Heart left ventricle (tissue), 16 donors: ENCODE measurements at regions not wholly inside any gene's neighbourhood (a gene's known extent, or its start where the extent isn't known, plus 50 kb on each side); places are given as distances from the start of the nearest gene placed in this dataset.
"Not testable (repeated sequence)": the region's sequence is repeated elsewhere in the genome, so short reads cannot be mapped to it uniquely, and the experiment has no call there.

Experiments
- ATAC-seq, 4 donors: fragments of 200-7000 bp; cut with Tn5 transposase; one replicate each; pipeline ENCODE4 v1.9.1; 2020 to 2022; ENCODE audit warnings: moderate library complexity in 4 of 4, mild to moderate bottlenecking in 3 of 4, moderate number of reproducible peaks in 1 of 4
- DNase-seq, 5 donors: peaks; one replicate each; pipeline ENCODE4 v3.0.0-alpha.2; 2020
- H3K27ac ChIP-seq, 12 donors: fragments of 200-600 bp; sonication (generic) in 4 of 12; one replicate each; pipeline versions ENCODE4 v1.5.0 to v1.8.0; 2016 to 2022; ENCODE audit warnings: mild to moderate bottlenecking in 2 of 12
- H3K27me3 ChIP-seq, 9 donors: fragments of 200-600 bp; sonication (generic) in 2 of 9; one replicate each; pipeline versions ENCODE4 v1.5.1 to v1.8.0; 2016 to 2022; ENCODE audit warnings: mild to moderate bottlenecking in 3 of 9
- H3K36me3 ChIP-seq, 9 donors: fragments of 200-600 bp; sonication (generic) in 2 of 9; one replicate each; pipeline versions ENCODE4 v1.5.0 to v1.8.0; 2018 to 2022; ENCODE audit warnings: mild to moderate bottlenecking in 2 of 9
- H3K4me1 ChIP-seq, 12 donors: fragments of 200-600 bp; sonication (generic) in 4 of 12; one replicate each; pipeline versions ENCODE4 v1.5.0 to v1.8.0; 2016 to 2022; ENCODE audit warnings: mild to moderate bottlenecking in 3 of 12
- H3K4me3 ChIP-seq, 12 donors: fragments of 200-600 bp; sonication (generic) in 4 of 12; one replicate each; pipeline versions ENCODE4 v1.5.0 to v1.8.0; 2017 to 2022; ENCODE audit warnings: mild to moderate bottlenecking in 9 of 12, moderate library complexity in 4 of 12
- H3K9me3 ChIP-seq, 12 donors: fragments of 200-600 bp; sonication (generic) in 4 of 12; one replicate each; pipeline versions ENCODE4 v1.5.0 to v1.8.0; 2016 to 2022; ENCODE audit warnings: mild to moderate bottlenecking in 1 of 12
- POLR2A ChIP-seq, 2 donors: fragments of 450-650 bp; IDR thresholded peaks; one replicate each; pipeline ENCODE4 v1.6.1; 2017; ENCODE audit warnings: antibody characterized with exemption in 2 of 2, mild to moderate bottlenecking in 2 of 2, moderate library complexity in 2 of 2
- WGBS, 4 donors: extraction: QIAGEN DNeasy Blood & Tissue Kit in 2 of 4; methylation state at CpG; one replicate each; pipeline versions ENCODE4 v1.1.5 to v1.1.7; 2013 to 2018; 5-methylcytosine and 5-hydroxymethylcytosine counted together
- intact Hi-C, 10 donors: fragments of 100-400 bp; cut with DNase I; formaldehyde crosslinking; loops; one replicate each; pipeline versions ENCODE4 v1.11.1 to v1.14.2; 2022
- TF ChIP-seq, protein P1 (sequence below), 12 donors: fragments of 200-600 bp; sonication (generic) in 4 of 12; IDR thresholded peaks; one replicate each; pipeline versions ENCODE4 v1.5.0 to v1.8.0; 2018 to 2022; ENCODE audit warnings: antibody characterized with exemption in 12 of 12, mild to moderate bottlenecking in 5 of 12
- donor health status: ischemic (EF 13 %, LVEDD 7.1; RV severe dilation, severe dysfunction).
- donor health status: healthy with polysubstance abuse.
- donor health status: DM: no; HTN: yes; CAD: no.
- donor health status: DM: no; HTN: no; CAD: no.
- donor health status: ischemic (EF 25% LVEDD 6.9; RV normal size, moderate dysfunction).
- donor health status: ischemic (EF 25% LVEDD 5.7; RV mildly dilated, moderate dysfunction).
- donor health status: healthy.
- donor health status: DM: yes; HTN: yes; CAD: no.
- donor health status: ischemic (EF 35%, LVEDD 5.7; RV mildly dilated, moderate dysfunction).
- donor health status: nonischemic (EF 11% LVEDD 7.7; RV severe dilation, severe dysfunction).
- donor health status: DM: yes; HTN: yes; CAD: no.
- donor health status: PGD.
- donor health status: ischemic (EF 29% LVEDD 5.4; RV normal size, mild dysfunction).
- donor health status: nonischemic (EF 23%, LVEDD 6.1; RV moderate dilation, normal function).

DNA sequence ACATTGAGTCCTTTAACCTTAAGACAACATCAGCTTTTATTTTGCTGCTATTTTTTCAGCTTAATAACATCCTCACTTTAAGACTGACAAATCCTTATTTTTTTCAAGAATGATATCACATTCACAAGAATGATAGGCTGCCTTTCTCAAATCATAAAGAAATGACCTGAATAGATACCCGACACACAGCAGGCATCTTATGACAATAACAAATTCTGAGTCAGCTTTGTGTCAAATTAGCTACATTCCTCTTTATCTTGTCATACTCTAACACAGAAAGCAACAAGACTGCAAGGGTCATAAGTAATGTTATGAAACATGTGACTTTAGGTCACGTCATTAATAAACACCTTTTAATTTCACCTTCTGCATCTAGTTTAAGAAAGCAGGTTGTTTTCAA is 2387.6 kb downstream of the PCDH7 start:
- no peak for TF ChIP-seq POLR2A (IDR thresholded peaks at IDR 0.05)
- TF ChIP-seq, protein P1, sequence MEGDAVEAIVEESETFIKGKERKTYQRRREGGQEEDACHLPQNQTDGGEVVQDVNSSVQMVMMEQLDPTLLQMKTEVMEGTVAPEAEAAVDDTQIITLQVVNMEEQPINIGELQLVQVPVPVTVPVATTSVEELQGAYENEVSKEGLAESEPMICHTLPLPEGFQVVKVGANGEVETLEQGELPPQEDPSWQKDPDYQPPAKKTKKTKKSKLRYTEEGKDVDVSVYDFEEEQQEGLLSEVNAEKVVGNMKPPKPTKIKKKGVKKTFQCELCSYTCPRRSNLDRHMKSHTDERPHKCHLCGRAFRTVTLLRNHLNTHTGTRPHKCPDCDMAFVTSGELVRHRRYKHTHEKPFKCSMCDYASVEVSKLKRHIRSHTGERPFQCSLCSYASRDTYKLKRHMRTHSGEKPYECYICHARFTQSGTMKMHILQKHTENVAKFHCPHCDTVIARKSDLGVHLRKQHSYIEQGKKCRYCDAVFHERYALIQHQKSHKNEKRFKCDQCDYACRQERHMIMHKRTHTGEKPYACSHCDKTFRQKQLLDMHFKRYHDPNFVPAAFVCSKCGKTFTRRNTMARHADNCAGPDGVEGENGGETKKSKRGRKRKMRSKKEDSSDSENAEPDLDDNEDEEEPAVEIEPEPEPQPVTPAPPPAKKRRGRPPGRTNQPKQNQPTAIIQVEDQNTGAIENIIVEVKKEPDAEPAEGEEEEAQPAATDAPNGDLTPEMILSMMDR (IDR thresholded peaks at IDR 0.05): no peak
- Histone ChIP-seq H3K27ac (no peak overlapping the region), H3K36me3 (no peaks in the 10 kb centered on the region), H3K4me3 (no peak overlapping the region), H3K9me3 (no peaks in the 10 kb centered on the region), H3K27me3 (no peaks in the 10 kb centered on the region), H3K4me1 (no peaks in the 10 kb centered on the region)
- DNase-seq: no peak
- WGBS, 4 donors: 77 to 86% (median 84%) methylated on average over 2 of the region's 2 CpGs
- ATAC-seq: no peak
- intact Hi-C loops: no loop called here

DNA sequence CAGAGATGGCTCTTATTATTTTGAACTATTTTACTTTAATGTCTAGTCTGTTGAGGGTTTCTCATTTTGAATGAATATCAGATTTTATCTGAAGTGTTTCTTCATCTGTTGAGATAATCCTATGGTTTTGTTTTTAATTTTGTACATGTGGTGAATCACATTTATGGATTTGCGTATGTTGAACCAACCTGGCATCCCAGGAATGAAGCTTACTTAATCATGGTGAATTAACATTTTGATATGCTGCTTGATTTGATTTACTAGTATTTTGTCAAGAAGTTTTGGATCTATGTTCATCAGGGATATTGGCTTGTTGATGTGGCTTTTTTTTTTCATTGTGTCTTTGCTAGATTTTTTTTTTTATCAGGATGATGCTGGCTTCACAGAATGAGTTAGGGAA is 2390.9 kb downstream of the PCDH7 start:
- DNase-seq: no peak

DNA sequence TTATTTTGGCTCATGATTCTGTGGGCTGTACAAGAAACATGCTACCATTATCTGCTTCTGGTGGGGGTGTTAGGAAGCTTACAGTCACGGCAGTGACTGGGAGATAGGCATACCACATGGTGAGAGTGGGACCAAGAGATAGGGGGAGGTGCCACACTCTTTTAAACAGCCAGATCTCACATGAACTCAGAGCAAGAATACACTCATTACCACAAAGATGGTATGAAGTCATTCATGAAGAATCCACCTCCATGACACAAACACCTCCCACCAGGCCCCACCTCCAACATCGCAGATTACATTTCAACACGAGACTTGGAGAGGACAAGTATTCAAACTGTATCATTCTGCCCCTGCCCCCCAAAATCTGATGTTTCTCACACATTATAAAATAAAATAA is 2396.7 kb downstream of the PCDH7 start:
- Histone ChIP-seq H3K4me1 (no peaks in the 10 kb centered on the region), H3K27me3 (no peaks in the 10 kb centered on the region), H3K27ac (no peak overlapping the region), H3K4me3 (no peak overlapping the region), H3K36me3 (no peaks in the 10 kb centered on the region), H3K9me3 (peaks cover 0 to 4% (median 0%) of the 10 kb centered on the region in 12 donors)
- ATAC-seq (no peak), DNase-seq (no peak)
- intact Hi-C loops: no loop called here
- 55 to 75% (median 70%) methylated on average over 3 of the region's 3 CpGs for WGBS, 4 donors
- TF ChIP-seq, protein P1 (IDR thresholded peaks at IDR 0.05): no peak
- no peak for TF ChIP-seq POLR2A (IDR thresholded peaks at IDR 0.05)

More for the DNA sequence above, 2390.9 kb downstream of the PCDH7 start:
- Histone ChIP-seq H3K4me3 (no peak overlapping the region), H3K27ac (no peak overlapping the region), H3K27me3 (no peaks in the 10 kb centered on the region), H3K9me3 (peaks cover 0 to 4% (median 0%) of the 10 kb centered on the region in 12 donors), H3K36me3 (no peaks in the 10 kb centered on the region), H3K4me1 (no peaks in the 10 kb centered on the region)
- TF ChIP-seq, protein P1 (IDR thresholded peaks at IDR 0.05): no peak
- no peak for TF ChIP-seq POLR2A (IDR thresholded peaks at IDR 0.05)
- no peak for ATAC-seq
- 89 to 93% (median 92%) methylated on average over 1 of the region's 1 CpG for WGBS, 4 donors
- intact Hi-C loops: no loop called here

DNA sequence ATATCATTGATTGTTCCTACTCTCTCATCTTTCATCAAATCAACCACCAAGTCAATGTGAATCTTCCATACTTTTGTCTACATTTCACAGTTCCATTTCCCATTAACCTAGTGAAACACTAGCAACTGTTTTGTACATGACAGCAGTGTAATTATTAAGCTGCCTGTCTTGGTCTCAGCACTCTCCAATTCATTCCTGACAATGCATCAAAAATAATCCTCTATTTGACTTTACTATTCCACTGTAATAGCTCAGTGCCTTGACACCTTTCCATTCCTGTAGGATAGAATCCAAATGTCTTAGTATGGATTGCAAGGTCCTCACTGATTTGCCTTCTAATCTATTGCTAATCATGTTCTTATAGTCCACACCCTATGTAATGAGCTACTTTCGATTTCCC is 2405.8 kb downstream of the PCDH7 start:
- Histone ChIP-seq H3K36me3 (no peaks in the 10 kb centered on the region), H3K9me3 (peaks cover 0 to 1% (median 0%) of the 10 kb centered on the region in 12 donors), H3K4me1 (no peaks in the 10 kb centered on the region), H3K27me3 (no peaks in the 10 kb centered on the region), H3K27ac (no peak overlapping the region), H3K4me3 (no peak overlapping the region)
- TF ChIP-seq, protein P1 (IDR thresholded peaks at IDR 0.05): no peak
- no peak for TF ChIP-seq POLR2A (IDR thresholded peaks at IDR 0.05)
- WGBS, 4 donors: 67 to 89% (median 88%) methylated on average over 1 of the region's 1 CpG
- ATAC-seq (no peak), DNase-seq (no peak)
- intact Hi-C loops: no loop called here

DNA sequence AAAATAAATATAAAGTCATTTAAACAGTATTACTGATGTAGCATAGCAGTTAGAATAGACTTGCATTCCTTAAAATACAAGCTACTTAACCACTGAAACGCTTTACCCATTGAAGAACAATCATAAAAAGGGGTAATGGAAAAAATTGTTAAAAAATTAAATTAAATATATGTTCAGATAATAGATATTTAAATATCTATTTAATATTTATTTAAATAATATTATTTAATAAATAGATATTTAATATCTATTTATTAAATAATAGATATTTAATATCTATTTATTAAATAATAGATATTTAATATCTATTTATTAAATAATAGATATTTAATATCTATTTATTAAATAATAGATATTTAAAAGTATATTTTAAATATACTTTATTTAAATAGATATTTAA is 2410.5 kb downstream of the PCDH7 start:
- DNase-seq, H3K9me3 ChIP-seq, H3K36me3 ChIP-seq, H3K4me1 ChIP-seq, H3K27me3 ChIP-seq, H3K4me3 ChIP-seq, H3K27ac ChIP-seq, ATAC-seq, intact Hi-C loops: not testable (repeated sequence)
- WGBS, 4 donors: 81 to 91% (median 85%) methylated on average over 1 of the region's 1 CpG
